ENCODE measurements at regions not wholly inside any gene's neighbourhood (a gene's known extent, or its start where the extent isn't known, plus 50 kb on each side); places are given as distances from the start of the nearest gene placed in this dataset.

GRCh38 chr14:31926123-31926522 lies 151.0 kb upstream of the ARHGAP5 start:
- peak overlapping the region in 1 of 4 donors; percentile 31 for H3K27ac ChIP-seq
- DNase-seq = no peak
- TF ChIP-seq POLR2A (IDR thresholded peaks at IDR 0.05) = no peak
- TF ChIP-seq CTCF (IDR thresholded peaks at IDR 0.05) = peak; percentile 10 to 65 (median 62)

GRCh38 chr14:31926652-31927347 lies 150.3 kb upstream of the ARHGAP5 start:
- Histone ChIP-seq H3K4me3 (no peak overlapping the region), H3K9me3 (no peaks in the 10 kb centered on the region), H3K36me3 (no peaks in the 10 kb centered on the region), H3K27me3 (no peaks in the 10 kb centered on the region), H3K4me1 (peaks cover 0 to 17% (median 0%) of the 10 kb centered on the region in 4 donors), H3K27ac (peak overlapping the region in 2 of 4 donors; percentile 31 to 40)
- DNase-seq = no peak
- no peak for TF ChIP-seq POLR2A (IDR thresholded peaks at IDR 0.05)
- TF ChIP-seq CTCF (IDR thresholded peaks at IDR 0.05) = no peak

More at GRCh38 chr14:31926123-31926522, 151.0 kb upstream of the ARHGAP5 start:
- Histone ChIP-seq H3K4me3 (no peak overlapping the region), H3K27me3 (no peaks in the 10 kb centered on the region), H3K4me1 (peaks cover 0 to 17% (median 0%) of the 10 kb centered on the region in 4 donors), H3K9me3 (no peaks in the 10 kb centered on the region), H3K36me3 (no peaks in the 10 kb centered on the region)

GRCh38 chr14:31927348-31927832 lies 149.7 kb upstream of the ARHGAP5 start:
- H3K4me3 ChIP-seq = no peak overlapping the region
- no peak for DNase-seq
- no peaks in the 10 kb centered on the region for H3K27me3 ChIP-seq
- no peaks in the 10 kb centered on the region for H3K36me3 ChIP-seq
- TF ChIP-seq CTCF (IDR thresholded peaks at IDR 0.05) = no peak
- TF ChIP-seq POLR2A (IDR thresholded peaks at IDR 0.05) = no peak
- peak overlapping the region in 2 of 4 donors; percentile 23 to 40 for H3K27ac ChIP-seq
- peaks cover 0 to 17% (median 0%) of the 10 kb centered on the region in 4 donors for H3K4me1 ChIP-seq
- no peaks in the 10 kb centered on the region for H3K9me3 ChIP-seq

- TF ChIP-seq POLR2A (IDR thresholded peaks at IDR 0.05) = no peak
- no peak for TF ChIP-seq CTCF (IDR thresholded peaks at IDR 0.05)
These were observed 147.0 kb upstream of the ARHGAP5 start for GRCh38 chr14:31930070-31930469.

GRCh38 chr14:31930493-31931240 lies 146.4 kb upstream of the ARHGAP5 start:
- DNase-seq = no peak
- H3K4me1 ChIP-seq = peaks cover 0 to 30% (median 2%) of the 10 kb centered on the region in 4 donors
- TF ChIP-seq POLR2A (IDR thresholded peaks at IDR 0.05) (no peak), CTCF (IDR thresholded peaks at IDR 0.05) (no peak)
- H3K4me3 ChIP-seq = no peak overlapping the region
- no peak overlapping the region for H3K27ac ChIP-seq
- no peaks in the 10 kb centered on the region for H3K9me3 ChIP-seq
- H3K27me3 ChIP-seq = no peaks in the 10 kb centered on the region
- H3K36me3 ChIP-seq = no peaks in the 10 kb centered on the region

More at GRCh38 chr14:31930070-31930469, 147.0 kb upstream of the ARHGAP5 start:
- Histone ChIP-seq H3K9me3 (no peaks in the 10 kb centered on the region), H3K4me3 (no peak overlapping the region), H3K4me1 (peaks cover 0 to 24% (median 2%) of the 10 kb centered on the region in 4 donors), H3K27ac (no peak overlapping the region), H3K27me3 (no peaks in the 10 kb centered on the region), H3K36me3 (no peaks in the 10 kb centered on the region)
- DNase-seq = no peak
